ENCODE measurements at regions not wholly inside any gene's neighbourhood (a gene's known extent, or its start where the extent isn't known, plus 50 kb on each side); places are given as distances from the start of the nearest gene placed in this dataset.
A peak's percentile ranks its signal among the peaks of the same experiment; 100 is the strongest.

DNA sequence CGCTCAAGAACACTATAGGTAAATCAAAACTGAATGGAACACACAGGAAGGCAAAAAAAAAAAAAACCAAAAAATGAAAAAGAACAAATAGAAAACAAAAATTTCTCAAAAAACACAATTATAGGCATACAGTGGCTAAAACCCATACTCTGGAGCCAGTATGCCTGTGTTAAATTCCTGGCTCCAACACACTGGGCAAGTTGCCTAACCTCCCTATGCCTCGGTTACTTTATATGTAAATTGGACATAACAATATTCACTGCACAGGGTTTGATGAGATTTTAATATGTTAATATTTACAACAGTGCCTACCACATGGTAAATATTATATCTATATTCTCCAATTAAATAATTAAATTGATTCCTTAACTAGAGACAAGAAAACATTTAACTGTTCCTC lies 217.1 kb downstream of the HTR7 start:
- FAIRE-seq: no peak

DNA sequence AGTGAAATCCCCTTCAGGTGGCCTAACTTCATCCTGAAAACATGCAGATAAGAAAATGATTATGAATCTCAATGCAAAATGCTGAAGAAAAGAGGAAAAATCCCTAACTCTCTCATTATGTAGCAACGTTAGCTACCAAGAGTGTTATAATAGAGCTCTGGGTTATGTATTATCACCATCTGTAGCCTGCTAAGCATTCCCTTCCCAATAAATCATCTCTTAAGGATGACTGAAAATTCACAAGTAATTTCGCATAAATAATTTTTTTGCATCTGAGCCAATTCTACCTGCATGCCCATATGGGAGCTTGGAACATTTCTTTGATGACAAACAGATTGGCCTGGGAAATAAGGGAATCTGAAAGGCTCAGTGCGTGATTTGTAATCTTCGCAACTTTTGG lies 216.1 kb downstream of the HTR7 start:
- FAIRE-seq: no peak

DNA sequence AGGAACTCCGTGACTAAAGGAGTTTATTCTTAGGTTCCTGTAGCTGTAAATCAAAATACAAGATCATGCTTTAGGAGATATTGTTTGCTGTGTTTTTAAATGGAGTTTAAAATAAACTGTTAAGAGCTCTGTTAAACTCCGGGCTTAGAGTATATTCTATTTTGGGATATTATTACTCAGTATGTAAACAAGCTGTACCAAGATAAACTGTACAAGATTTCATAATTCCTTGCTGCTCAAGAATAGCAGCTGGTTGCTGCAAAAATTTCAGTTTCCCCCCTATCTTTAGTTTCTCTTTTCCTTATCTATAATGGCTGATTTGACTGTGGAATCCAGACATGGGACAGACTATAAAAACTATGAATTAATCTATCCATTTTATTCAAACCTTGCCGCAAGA lies 215.7 kb downstream of the HTR7 start:
- FAIRE-seq: no peak

DNA sequence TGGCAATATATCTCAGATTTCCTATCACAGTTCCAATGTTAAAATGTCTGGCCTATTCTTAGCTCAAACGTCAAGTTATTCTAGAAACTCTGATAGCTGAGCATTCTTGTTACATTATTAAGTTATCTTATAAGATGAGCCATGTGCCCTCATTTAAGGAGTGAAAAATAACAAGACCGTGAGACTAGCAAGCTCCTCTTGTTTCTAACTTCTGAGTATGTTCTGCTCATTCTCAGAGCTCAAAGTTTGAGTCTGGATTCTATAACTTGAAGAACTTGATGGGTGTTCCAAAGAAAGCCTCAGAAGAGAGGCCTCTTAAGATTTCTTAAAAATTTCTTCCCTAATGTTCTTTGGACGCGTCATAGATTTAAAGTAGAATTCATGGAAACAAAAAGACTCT lies 215.2 kb downstream of the HTR7 start:
- no peak for FAIRE-seq

DNA sequence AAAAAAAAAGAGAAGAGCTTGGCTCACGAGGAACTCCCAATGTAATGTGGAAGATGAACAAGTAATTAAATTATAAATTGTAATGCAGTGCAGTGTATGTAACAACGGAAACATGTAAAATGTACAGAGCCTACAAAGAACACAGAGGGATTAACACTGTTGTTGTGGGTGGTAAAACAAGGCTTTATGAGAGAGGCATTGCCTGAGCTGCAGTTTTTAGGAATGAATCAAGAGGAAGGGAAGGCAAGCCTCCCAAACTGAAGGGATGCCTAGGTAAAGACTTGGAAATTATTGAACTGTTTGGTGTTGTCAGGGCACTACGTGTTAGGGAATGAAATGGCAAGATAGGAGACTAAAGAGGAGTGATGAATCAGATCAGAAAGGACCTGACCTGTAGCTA lies 213.7 kb downstream of the HTR7 start:
- no peak for FAIRE-seq

DNA sequence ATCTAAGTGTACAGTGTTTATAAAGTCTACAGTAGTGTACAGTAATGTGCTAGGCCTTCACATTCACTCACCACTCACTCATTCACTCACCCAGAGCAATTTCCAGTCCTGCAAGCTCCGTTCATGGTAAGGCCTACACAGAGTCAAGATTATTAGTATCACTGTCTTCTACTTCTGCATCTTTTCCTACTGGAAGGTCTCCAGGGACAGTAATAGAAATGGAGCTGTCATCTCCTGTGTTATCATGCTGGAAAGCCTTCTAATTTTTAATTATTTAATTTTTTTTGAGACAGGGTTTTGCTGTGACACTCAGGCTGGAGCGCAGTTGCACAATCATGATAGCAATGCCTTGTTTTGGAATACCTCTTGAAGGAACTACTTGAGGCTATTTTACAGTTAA lies 207.0 kb downstream of the HTR7 start:
- FAIRE-seq: no peak

DNA sequence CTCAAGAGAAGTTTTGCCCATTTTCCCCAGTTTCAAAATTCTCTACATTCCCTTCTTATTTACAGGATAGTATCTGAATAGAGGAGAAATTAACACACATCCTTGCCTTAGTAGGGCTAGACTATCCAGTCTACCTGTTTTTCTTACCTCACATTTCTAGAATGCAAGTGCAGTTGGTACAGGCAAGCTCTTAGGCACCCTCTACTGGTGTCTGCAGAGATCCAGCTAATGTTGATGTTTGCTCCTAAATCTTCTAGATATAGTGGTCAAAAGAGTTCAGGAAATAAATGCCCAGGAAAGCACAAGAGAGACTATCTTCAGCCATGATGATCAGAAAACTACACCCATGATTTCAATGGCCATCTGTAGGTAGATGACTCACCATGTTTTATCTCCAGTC lies 205.3 kb downstream of the HTR7 start:
- FAIRE-seq: peak; percentile 23

DNA sequence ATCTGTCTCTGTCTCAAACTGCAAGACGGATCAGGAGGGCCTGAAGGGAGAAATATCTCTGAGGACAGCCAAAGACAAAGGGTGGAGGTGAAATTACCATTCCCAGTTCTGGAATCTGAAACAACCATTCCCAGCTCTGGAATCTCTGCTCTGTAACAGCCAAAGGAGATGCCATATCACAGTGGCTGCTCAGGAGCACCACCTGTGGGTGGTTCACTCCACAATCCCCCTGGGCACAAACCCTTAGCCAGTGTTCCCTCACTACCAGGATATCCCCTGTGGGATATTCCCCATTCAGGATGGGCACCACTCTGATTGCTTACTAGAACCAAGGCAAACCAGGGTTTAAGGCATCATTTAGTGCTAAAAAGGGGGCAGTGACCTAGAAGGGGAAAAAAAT lies 199.0 kb downstream of the HTR7 start:
- no peak for FAIRE-seq

DNA sequence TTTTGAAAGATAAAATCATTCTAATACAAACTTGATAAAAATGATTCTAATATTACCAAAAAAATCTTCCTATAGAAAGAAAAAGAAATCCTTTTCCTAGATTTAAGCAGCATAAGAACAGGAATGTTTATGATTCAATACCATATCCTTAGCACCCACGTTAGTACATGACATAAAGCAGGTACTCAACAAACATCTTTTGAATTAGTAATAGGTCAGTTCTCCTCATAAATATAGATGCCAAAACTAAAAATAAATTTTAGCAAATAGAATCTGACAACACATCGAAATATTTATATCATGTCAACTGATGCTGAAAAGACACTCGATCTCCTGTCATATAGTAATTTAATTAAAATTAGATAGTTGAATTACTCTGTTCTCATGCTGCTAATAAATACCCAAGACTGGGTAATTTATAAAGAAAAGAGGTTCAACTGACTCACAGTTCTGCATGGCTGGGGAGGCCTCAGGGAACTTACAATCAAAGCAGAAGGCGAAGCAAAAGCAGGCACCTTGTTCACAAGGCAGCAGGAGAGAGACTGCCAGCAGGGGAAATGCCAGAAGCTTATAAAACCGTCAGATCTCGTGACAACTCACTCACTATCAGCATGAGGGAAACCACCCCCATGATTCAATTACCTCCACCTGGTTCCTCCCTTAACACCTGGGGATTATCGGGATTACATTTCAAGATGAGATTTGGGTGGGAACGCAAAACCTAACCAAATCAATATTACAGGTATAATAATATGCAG lies 191.8 kb downstream of the HTR7 start:
- no peak for FAIRE-seq

DNA sequence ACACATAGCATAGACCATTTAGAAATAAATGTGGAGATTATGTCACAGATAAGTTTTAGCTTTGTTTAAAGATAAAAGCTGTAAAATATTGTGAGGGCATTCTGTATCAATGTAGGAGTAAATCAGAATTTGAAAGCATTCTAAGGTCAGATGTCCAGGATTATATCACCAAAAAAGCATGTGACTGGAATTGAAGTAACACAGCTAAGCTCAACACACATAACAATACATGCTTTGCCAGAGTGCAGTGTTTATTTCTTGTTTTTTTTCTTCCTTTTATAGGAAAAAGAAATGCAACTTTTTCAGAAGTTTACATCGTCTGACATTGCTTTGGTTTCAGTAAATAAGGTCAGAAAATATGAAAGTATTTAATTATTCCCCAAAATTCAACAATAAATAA lies 183.4 kb downstream of the HTR7 start:
- FAIRE-seq: no peak

DNA sequence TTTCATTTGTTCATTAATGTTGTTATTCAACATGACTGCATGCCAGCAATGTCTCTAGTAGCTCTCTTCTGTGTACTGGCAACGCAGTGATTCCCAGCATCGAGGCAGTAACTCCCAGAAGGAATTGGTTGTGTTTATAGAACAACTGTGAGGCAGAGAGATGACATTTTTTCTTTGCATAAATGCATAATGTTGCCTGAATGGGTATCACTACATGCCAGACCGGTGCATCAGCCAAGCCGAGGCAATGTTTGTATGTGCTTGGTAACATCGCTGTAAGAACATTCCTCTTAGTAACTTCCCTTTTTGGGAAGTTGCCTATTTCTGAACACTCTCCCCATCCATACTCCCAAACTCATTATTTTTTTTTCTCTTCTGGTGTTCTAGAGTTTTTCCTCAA lies 182.9 kb downstream of the HTR7 start:
- no peak for FAIRE-seq

DNA sequence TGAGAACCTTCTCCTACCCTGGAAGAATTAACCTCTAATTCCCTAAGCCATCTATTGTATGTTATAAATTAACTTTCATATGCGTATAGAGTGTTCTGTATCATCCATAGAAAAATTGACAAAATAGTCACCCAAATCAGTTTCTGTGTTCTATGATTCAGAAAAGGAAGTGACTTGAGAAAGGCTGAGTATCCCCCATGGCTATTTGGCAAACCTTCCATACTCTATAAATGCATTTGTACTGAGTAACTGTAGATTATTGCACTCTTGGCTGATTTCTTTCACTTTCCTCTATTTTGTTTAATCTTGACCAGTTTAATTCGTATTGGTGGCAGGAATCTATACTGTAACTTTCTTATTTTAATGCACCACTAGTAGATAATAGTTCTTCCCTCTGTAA lies 182.2 kb downstream of the HTR7 start:
- FAIRE-seq: no peak

Data from A204.1 (cell line).